Right ventricle myocardium inferior (tissue), 1 donor: ENCODE measurements at regions not wholly inside any gene's neighbourhood (a gene's known extent, or its start where the extent isn't known, plus 50 kb on each side); places are given as distances from the start of the nearest gene placed in this dataset.
"Not testable (repeated sequence)": the region's sequence is repeated elsewhere in the genome, so short reads cannot be mapped to it uniquely, and the experiment has no call there.

Experiments used
- ATAC-seq: fragments of 200-7000 bp; cut with Tn5 transposase; one replicate; pipeline ENCODE4 v1.9.1; 2020; ENCODE audit warnings: mild to moderate bottlenecking, moderate library complexity
- DNase-seq: peaks from one replicate; pipeline ENCODE4 v3.0.0; 2021; ENCODE audit errors: missing footprints
- intact Hi-C: fragments of 100-400 bp; cut with DNase I; formaldehyde crosslinking; loops from one replicate; pipeline ENCODE4 v1.11.0; 2022
- donor health status: DM: no; HTN: yes; CAD: no; lungs with severe emphysema.

DNA sequence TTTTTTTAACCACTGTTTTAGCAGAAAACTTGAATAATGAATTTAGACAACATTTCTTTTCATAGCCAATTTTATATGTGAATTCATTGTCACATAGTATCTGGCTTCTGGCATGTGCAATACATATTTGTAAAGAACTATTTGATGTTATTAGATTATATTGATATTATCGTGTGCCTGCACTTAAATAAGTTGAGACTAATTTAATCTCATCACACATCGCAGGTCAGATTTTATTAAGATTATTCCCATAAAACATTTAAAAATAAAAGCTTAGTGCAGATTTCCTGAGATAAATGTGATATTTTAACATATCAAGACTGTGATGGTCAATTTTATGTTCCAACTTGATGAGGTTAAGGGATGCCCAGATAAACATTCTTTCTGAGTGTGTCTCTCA, 1565.3 kb upstream of the LRRTM3 start:
- DNase-seq, result no peak
- ATAC-seq, result no peak
- intact Hi-C loops, result no loop called here

DNA sequence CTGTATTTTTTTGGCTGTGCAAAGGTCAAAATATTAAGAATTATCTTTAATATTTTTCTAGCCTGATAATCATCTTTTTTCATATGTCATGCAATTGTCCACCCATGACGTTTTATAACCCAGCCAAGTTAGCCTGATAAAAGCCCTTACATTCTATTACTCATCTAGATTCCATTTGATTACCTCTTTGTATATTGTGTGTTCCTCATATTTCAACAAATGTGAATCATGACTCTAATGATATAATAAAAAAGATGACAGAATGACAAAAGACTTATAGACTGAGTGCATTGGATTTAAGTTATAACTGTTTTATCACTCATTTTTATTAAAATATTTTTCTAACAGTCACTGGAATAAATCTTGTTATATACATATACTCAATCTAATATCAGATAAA, 1560.0 kb upstream of the LRRTM3 start:
- intact Hi-C loops, result no loop called here
- no peak for ATAC-seq
- no peak for DNase-seq

DNA sequence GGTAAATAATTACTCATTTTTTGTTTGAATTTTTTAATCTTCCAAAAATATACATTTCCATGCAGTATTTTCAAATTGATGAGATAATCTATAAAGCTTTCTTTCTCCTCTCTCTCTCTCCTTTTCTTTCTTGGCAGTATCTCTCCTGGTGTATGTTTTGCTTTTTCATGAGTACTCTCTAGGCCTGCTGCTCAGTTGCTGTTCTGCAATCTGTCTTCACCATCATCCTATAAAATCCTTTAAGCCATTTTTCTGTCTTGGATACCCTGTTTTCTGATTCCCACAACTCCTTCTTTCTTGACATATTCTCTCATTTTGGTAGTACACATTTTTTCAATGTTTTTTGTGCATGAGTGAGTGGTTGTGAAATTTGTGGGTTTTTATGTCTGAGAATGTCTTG, 1558.1 kb upstream of the LRRTM3 start:
- ATAC-seq, result no peak
- no peak for DNase-seq
- intact Hi-C loops, result no loop called here

DNA sequence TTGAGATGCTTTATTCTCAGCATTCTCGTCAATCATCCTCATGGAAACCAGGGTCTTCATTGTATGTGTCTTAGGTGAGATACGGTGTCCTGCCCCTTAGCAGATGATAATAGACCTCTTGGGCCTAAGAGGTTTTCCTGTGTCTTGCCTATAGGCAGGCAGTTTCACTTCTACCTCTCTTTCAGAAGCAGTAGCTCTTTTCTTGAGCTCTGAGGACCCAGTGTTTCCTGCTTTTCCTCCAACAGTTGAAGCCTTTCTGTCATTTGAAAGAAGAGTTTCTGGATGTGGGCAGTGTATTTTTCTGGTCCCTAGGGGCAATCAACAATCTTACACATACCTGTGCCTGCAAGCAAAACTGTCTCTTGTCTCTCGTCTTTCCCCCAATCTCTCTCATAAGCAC, 1550.3 kb upstream of the LRRTM3 start:
- ATAC-seq (no peak), DNase-seq (no peak)
- intact Hi-C loops, result no loop called here

DNA sequence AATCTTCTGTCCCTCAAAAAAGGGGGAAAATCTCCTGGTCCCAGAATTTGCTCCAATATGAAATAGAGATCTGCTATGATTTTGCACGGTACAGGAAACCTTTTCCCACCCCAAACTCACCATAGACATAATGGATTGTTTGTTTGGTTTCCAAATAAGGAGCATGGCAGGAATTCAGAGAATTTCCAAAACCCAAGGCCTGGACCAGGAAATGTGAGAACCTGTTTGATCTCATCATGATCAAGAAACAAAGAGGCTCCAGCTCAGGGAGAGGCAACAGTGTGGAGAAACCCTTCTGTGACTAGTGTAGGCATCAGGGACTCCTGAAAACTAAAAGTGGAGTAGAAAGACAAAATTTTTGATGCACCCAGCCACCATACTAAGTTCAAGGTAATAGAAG, 1548.1 kb upstream of the LRRTM3 start:
- DNase-seq (no peak), ATAC-seq (no peak)
- intact Hi-C loops, result no loop called here

DNA sequence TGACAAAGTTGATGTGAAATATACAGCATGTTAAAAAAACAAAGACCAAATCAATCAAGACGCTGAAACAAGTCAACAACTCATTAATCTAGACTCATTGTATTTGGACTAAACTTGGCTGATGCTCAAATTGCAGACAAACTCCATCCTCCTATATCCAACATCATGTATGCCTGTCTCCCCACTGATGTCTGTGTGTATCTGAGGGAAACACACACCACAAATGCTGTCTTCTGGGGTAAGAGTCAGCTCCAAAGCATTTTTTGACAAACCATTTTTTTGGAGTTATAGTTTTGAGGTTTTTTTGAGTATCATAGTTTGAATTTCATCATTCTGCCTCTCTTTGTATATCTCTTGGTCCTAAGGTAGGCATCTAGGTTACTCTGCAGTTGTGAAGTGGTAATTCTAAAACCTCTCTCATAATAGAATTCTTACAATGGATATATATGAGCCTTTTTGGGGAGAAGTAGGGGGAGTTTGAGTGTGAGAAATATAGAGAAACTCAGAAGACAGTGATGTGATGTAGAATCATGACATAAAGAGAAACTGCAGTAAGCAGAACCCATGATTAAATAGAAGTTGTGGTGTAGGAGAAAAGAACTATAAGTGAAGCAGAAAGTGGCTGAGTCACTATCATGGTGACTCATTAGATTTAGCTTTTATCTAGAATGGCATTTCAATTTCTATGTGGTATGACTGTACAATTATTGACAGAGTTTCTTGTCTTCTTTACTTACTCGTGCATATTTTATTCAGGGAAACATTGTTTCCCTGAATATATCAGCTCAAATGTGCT, 1531.1 kb upstream of the LRRTM3 start:
- intact Hi-C loops, result no loop called here
- no peak for ATAC-seq

DNA sequence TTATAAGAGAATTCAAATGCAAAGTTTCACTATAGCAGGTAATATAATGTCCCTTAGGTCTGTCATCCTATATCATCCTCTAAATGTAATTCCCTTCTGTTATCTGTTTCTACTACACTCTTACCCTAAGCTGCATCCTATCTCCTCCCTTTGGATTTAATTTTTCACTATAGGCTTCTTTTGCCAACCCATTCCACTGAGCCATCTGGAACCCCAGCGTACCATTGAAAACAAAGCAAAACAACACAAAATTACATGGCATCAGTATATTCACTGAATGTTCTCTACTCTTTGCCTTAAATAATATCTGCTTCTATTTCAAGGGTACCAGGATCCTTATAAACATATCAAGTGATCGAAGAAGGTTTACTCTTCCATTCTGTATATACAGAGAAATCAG, 1530.2 kb upstream of the LRRTM3 start:
- ATAC-seq, result no peak
- intact Hi-C loops, result no loop called here
- DNase-seq, result no peak

More for the DNA sequence above, 1531.1 kb upstream of the LRRTM3 start:
- DNase-seq, result no peak

DNA sequence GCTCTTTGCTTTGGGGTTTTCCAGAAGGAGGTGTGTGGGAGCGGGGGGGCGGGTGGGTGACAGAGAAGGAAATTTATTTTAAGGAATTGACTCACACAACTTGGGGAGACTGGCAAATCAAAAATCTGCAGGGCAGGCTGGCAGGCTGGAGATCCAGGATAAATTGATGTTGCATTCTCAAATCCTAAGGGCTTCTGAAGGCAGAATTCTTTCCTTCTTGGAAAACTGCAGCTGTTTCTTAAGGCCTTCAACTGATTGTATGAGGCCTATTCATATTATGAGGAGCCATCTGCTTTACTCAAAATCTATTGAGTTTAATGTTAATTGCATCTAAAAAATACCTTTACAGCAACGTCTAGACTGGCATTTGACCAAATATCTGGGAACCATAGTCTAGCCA, 1528.8 kb upstream of the LRRTM3 start:
- no peak for DNase-seq
- intact Hi-C loops, result no loop called here
- no peak for ATAC-seq

DNA sequence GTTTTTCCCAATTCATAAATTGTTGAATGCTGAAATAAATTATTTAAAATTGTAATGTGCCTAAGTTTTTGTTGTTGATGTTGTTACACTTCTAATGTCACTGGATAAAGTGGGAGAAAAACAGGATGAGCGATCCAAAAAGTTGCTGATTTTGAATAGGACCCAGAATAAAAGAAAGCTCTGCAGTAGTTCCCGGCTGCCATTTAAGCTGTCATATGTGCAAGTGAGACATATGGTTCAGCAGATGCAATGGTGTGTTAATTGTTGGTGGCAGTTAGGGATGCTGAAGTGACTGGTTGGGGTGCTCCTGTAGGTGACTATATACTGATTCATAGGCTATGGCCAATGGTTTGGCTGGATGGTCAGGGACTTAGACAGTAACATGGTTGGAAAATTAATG, 1517.4 kb upstream of the LRRTM3 start:
- intact Hi-C loops, result no loop called here
- ATAC-seq, result no peak

DNA sequence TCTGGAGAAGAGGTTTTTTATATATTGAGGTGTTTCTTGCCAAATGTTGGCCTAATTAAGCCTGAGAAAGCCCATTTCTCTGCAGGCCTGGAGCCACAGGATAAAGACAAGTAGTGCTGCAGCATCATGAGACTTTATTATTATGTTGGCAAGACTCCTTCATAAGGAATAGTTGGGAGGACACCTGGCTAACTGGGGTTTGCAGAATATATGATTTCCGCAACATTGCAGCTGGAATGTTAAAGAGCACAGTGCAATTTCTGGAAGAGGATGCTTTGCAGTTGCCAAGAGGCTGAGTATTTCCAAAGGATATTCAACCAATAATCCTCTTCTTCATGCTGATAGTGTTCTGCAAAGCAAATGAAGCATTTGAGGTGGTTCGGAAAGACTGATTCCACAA, 1512.8 kb upstream of the LRRTM3 start:
- ATAC-seq (no peak), DNase-seq (no peak)
- intact Hi-C loops, result no loop called here

More for the DNA sequence above, 1517.4 kb upstream of the LRRTM3 start:
- DNase-seq, result no peak

DNA sequence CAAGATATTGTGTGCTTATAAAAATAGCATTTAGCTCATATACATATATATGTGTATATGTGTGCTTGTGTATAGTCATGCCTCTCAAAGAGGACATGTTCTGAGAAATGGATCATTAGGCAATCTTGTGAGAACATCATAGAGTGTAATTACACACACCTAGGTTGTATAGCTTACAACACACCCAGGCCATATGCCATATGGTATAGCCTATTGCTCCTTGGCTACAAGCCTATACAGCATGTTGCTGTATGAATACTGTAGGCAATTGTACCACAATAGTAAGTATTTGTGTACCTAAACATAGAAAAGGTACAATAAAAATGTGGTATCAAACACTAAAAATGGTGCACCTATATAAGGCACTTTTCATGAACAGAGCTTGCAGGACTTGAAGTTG, 1510.5 kb upstream of the LRRTM3 start:
- intact Hi-C loops, result no loop called here
- DNase-seq, result no peak
- ATAC-seq, result no peak

DNA sequence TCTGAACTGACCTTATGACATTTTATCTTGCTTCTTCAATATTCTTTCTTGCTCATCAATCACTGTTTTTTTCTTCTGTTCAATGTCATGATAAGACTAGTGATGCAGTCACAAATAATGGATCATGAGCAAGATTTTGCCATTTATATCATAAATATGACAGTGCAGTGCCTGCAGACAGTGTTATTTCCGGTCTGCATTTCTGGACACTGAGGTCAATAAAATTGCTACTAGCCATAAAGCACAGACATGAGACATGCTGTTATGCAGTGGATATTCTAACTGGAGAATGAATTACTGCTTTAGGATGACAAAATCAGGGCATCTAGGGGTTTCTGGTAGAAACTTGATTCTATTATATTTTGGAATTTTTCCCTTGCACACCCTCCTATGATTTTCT, 1509.7 kb upstream of the LRRTM3 start:
- DNase-seq (no peak), ATAC-seq (no peak)
- intact Hi-C loops, result no loop called here

DNA sequence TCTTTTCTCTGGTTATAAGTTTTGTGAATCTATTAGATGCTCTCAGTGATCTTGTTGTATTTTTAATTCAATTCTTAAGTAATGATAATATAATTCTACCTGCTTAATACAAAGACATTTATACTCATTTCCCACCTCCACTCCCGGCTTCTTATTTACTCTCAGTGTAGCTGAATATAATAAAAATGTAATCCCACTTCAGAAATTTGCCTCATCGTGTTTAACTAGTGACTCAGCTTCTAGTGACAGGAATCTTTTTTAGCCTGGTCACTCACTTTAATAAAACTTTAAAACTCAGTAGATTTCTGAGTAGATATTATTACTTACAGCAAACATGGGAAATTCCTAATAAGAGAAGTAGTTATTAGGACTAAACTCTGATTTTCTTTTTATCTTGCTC, 1506.2 kb upstream of the LRRTM3 start:
- ATAC-seq (no peak), DNase-seq (no peak)
- intact Hi-C loops, result no loop called here

DNA sequence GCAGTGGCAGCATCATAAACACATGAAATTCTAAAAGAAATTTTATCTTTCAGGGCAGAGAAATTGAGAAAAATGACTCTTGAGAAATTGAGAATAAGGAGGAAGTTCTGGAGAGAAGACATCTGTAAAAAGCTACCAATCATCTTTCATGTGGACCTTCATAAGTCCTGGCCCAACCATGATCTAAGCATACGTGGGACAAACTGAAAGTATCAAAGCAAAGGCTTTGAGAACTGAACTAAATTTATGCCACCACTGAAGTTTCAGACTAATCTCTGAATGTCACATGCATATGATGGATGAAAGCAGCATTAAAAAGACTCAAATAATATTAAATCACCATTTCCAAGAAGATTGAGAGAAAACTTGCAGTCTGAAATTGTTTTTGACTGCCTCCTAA, 1502.8 kb upstream of the LRRTM3 start:
- no peak for DNase-seq

DNA sequence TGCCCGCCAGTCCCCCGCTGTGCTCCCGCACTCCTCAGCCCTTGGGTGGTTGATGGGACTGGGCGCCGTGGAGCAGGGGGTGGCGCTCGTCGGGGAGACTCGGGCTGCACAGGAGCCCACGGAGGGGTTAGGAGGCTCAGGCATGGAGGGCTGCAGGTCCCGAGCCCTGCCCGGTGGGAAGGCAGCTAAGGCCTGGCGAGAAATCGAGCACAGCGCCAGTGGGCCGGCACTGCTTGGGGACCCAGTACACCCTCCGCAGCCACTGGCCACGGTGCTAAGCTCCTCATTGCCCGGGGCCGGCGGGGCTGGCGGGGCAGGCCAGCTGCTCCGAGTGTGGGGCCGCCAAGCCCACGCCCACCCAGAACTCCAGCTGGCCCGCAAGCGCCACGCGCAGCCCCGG, 1496.5 kb upstream of the LRRTM3 start:
- intact Hi-C loops, DNase-seq, ATAC-seq: not testable (repeated sequence)

More for the DNA sequence above, 1502.8 kb upstream of the LRRTM3 start:
- no peak for ATAC-seq
- intact Hi-C loops, result no loop called here

DNA sequence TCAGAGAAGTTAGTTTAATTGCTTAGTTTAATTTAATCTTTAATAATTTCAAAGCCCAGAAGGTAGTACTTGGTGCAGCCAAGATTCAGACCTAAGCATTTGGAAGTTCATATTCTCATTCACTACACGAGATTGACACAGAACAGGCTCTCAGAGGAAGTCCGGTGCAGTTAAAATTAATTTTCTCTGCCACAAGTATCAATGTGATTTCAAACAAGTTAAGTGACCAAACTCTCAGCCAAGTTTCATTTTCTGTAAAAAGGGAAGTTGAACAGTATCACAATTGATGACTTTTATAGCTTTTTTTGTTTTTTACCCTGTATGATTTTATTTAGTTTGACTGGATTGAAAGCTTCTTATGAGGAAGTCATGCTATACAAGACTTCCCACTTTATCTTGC, 1494.9 kb upstream of the LRRTM3 start:
- no peak for DNase-seq
- intact Hi-C loops, result no loop called here

DNA sequence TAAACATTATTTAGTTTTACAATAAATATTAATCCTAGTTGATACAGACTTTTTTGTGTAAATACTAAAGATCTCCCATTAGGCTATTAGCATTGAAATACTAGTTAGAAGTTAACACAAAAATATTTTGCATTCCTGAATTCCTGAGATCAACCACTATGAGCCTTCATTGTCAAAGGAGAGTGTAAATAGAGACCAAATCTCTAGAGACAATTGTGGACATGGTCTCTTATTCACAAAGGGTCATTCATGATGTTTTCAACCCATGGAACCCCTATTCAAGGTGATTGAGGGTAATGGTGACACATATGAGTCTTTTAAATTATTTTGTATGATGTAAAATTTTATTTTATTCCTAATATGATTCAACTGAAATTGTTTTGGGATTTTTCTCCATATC, 1454.8 kb upstream of the LRRTM3 start:
- DNase-seq (no peak), ATAC-seq (no peak)
- intact Hi-C loops, result no loop called here

More for the DNA sequence above, 1494.9 kb upstream of the LRRTM3 start:
- ATAC-seq, result no peak

DNA sequence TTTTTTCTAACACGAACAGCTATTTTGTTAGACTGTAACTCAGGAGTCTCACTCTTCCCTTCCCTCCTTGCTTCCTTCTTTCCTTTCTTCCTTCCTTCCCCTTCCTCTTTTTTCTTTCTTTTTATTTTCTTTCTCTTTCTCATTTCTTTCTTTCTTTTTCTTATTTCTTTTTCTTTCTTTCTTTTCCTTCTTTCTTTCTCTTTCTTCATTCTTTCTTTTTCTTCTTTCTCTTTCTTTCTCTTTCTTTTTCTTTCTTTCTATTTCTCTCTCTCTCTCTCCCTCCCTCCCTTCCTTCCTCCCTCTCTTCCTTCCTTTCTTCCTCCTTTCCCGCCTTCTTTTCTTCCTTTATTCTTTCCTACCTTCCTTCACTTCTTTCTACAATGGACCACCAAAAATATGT, 1443.0 kb upstream of the LRRTM3 start:
- DNase-seq, result no peak

DNA sequence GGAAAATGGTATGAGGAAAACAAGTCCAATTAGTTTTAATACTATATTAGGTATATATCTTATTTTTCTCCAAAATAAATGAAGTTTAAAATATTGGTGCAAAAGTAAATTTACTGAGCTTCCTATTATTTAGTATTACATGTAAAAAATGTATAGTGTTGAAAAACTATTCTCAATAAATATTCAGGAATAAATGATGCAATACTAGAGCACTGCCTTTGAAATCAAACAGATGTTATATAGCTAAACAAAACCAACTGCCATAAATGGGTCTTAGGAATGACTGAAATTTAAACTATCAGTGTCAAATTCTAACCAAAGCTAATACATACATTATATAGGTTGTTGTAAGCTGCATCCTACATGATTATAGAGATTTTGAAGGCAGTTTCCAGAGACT, 1434.0 kb upstream of the LRRTM3 start:
- intact Hi-C loops, result no loop called here
- no peak for DNase-seq

More for the DNA sequence above, 1443.0 kb upstream of the LRRTM3 start:
- ATAC-seq, result no peak
- intact Hi-C loops, result no loop called here

DNA sequence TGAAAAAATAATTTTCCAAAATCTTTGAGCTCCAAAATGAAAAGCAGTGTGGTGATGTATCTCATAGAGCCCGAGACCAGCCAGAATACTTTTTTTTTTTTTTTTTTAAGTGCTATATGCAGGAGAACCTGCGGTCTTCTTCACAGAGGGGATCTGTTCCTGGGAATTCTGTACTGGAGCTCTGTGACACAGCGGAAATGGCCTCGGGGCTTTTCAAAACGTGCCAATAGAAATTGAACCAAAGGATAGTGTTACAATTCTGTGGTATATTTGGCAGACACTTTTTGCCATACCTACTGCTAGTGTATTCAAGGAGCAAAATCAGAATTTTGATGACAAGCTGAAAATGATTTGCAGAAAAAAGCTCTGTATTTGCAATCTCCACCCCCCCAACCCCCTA, 1429.3 kb upstream of the LRRTM3 start:
- DNase-seq (no peak), ATAC-seq (no peak)
- intact Hi-C loops, result no loop called here

More for the DNA sequence above, 1434.0 kb upstream of the LRRTM3 start:
- no peak for ATAC-seq

DNA sequence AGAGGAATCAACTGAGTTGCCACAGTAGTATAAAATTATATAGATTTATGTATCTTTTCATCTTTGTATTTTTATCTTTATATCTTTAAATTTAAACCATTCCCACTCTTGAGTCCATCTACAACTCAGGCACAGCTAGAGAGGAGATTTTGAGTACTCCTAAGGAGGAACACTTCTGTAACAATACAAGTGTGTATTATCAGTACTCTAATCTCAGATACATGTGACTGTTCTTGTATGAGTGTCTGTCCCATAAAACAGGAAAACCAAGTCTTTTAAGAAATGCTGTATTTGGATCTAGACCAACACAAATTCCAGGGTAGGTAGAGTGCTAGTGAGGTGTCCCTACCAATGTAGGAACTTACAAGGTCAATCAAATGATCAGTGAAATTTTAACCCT, 1428.0 kb upstream of the LRRTM3 start:
- intact Hi-C loops, result no loop called here

More for the DNA sequence above, 1428.0 kb upstream of the LRRTM3 start:
- no peak for DNase-seq
- ATAC-seq, result no peak
